ENCODE measurements at regions not wholly inside any gene's neighbourhood (a gene's known extent, or its start where the extent isn't known, plus 50 kb on each side); places are given as distances from the start of the nearest gene placed in this dataset.

DNA sequence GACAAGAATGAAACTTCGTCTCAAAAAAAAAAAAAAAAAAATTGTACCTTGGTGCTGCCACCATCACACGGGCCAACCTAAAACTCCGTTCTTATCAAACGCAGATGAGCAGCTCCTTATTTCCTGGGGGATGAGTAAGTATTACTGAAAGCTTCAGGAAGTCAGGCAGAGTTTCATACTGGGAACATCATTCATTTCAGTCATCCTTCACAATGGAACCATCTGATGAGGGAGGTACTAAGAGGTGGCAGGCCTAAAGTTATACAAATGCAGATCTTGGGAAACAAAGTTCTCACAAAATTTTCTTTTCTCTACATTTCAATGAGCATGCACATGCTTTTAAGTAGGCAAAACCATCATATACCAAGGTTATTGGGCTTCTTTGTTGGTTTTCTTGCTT lies 636.0 kb upstream of the LMCD1 start:
- TF ChIP-seq, protein P1, sequence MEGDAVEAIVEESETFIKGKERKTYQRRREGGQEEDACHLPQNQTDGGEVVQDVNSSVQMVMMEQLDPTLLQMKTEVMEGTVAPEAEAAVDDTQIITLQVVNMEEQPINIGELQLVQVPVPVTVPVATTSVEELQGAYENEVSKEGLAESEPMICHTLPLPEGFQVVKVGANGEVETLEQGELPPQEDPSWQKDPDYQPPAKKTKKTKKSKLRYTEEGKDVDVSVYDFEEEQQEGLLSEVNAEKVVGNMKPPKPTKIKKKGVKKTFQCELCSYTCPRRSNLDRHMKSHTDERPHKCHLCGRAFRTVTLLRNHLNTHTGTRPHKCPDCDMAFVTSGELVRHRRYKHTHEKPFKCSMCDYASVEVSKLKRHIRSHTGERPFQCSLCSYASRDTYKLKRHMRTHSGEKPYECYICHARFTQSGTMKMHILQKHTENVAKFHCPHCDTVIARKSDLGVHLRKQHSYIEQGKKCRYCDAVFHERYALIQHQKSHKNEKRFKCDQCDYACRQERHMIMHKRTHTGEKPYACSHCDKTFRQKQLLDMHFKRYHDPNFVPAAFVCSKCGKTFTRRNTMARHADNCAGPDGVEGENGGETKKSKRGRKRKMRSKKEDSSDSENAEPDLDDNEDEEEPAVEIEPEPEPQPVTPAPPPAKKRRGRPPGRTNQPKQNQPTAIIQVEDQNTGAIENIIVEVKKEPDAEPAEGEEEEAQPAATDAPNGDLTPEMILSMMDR (IDR thresholded peaks at IDR 0.05; ENCODE audit: control insufficient read depth, extremely low read depth, insufficient read depth): no peak
- no peak overlapping the region for H3K4me3 ChIP-seq (ENCODE audit: low read depth, low read length)
- DNase-seq (ENCODE audit: low read depth): no peak

DNA sequence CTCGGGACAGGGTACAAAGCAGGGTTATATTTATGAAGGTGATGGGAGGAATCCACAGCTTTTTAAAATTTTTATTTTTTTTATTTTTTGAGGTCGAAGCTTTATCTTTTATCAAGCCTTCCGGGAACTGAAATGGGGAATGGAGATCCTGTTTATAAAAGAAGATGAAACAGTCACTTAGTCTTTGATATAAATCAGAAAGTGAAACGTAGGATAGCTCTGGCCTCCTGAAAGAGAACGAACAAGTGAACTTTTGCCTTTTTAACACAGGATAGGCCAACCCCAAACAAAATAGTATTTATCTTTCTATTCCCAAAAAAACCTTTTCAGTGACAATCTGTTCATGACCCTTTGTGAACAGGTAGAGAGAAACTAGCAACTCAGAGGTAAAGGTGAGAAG lies 634.0 kb upstream of the LMCD1 start:
- no peak for DNase-seq (ENCODE audit: low read depth)
- TF ChIP-seq, protein P1 (IDR thresholded peaks at IDR 0.05; ENCODE audit: control insufficient read depth, extremely low read depth, insufficient read depth): no peak

DNA sequence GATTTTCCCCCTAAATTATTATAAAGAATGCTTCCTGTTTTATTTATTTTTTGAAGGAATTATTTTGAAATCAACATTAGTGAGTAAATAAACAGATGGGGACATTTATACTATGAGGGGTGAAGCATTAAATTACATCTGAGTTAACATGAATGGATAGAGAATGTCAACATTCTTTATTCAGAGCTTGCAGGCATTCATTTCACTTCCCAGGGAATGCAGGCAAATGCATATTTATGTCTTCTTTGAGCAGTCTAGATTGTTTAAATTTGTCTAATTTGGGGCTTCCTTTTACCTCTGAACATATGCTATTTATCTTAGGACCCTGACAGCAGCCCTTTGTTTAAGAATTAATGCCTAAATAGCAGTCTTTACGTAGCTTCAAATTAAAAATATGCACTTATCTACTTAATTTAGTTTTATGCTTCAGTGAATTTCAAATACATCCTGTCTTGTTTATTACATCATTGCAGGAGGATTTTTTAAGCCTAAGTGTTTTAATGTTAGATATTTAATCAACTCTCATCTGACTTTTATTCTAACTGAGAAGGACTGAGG lies 630.5 kb upstream of the LMCD1 start:
- TF ChIP-seq, protein P1 (IDR thresholded peaks at IDR 0.05; ENCODE audit: control insufficient read depth, extremely low read depth, insufficient read depth): no peak
- DNase-seq (ENCODE audit: low read depth): no peak
- H3K4me3 ChIP-seq (ENCODE audit: low read depth, low read length): no peak overlapping the region

More for the DNA sequence above, 634.0 kb upstream of the LMCD1 start:
- H3K4me3 ChIP-seq (ENCODE audit: low read depth, low read length): no peak overlapping the region

DNA sequence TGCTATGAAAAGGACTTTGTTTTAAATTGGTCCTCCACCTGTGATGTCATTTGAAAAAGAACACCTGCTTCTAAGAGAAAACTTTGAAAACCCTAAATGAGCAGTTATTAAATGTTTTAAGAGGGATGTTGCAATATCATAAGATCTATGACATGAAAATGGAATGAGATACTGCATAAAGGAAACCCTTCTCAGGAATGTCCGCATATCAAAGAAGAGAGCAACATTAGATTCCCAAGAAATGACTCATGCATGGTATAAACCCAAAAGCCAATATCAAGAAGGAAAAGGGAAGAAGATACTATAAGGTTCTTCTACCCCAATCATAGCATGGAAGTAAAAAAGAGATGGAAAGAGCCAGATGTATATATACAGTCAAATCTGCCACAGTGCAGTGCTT lies 627.5 kb upstream of the LMCD1 start:
- no peak for DNase-seq (ENCODE audit: low read depth)
- no peak overlapping the region for H3K4me3 ChIP-seq (ENCODE audit: low read depth, low read length)
- TF ChIP-seq, protein P1 (IDR thresholded peaks at IDR 0.05; ENCODE audit: control insufficient read depth, extremely low read depth, insufficient read depth): no peak

DNA sequence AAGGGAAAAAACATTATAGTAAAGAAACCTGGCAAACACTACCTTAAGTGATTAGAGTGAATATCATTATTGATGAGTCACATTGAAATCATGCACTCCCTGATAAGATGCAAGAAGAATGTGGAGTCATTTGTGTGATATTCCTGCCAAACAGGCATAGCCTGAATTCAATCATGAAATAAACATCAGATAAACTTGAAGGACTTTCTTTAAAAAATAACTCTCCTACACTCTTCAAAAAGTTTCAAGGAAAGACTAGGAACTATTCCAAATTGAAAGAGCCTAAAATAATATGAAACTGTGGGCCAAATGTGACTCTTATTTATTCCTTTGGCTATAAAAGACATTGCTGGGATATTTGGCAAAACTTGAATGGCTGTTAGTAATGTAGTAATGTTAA lies 625.7 kb upstream of the LMCD1 start:
- TF ChIP-seq, protein P1 (IDR thresholded peaks at IDR 0.05; ENCODE audit: control insufficient read depth, extremely low read depth, insufficient read depth): no peak
- no peak overlapping the region for H3K4me3 ChIP-seq (ENCODE audit: low read depth, low read length)
- DNase-seq (ENCODE audit: low read depth): no peak

DNA sequence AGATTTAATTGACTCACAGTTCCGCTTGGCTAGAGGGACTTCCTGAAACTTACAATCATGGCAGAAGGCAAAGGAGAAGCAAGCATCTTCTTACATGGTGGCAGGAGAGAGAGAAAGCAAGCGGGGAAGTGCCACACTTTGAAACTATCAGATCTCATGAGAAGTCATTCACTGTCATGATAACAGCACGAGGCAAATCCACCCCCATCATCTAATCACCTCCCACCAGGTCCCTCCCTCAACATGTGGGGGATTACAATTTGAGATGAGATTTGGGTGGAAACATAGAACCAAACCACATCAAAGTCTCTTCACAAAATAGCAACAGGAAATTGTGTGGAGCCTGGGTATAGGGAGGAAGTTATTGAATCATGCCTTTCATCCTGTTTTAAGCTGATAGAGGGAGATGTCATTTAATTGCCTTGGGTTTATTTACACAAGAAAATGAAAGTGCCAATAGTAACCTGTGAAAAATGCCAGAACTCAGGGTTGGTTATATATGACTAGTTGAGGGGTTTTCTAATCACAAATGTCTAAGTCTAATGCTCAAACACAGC lies 624.8 kb upstream of the LMCD1 start:
- no peak for DNase-seq (ENCODE audit: low read depth)
- no peak overlapping the region for H3K4me3 ChIP-seq (ENCODE audit: low read depth, low read length)
- TF ChIP-seq, protein P1 (IDR thresholded peaks at IDR 0.05; ENCODE audit: control insufficient read depth, extremely low read depth, insufficient read depth): no peak

DNA sequence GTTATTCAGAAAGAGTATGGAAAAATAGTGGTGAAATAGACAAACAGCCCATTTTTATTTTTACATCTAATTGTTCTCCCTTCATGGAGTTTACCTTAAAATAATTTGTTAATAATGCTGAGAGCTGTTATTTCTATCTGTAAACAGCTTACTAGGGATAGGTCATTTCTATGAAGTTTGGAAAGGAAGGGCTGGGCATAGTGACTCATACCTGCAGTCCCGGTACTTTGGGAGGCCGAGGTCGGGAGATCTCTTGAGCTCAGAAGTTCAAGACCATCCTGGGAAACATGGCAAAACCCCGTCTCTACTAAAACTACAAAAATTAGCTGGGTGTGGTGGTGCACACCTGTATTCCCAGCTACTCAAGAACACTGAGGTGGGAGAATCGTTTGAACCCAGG lies 624.3 kb upstream of the LMCD1 start:
- DNase-seq (ENCODE audit: low read depth): no peak
- TF ChIP-seq, protein P1 (IDR thresholded peaks at IDR 0.05; ENCODE audit: control insufficient read depth, extremely low read depth, insufficient read depth): no peak
- no peak overlapping the region for H3K4me3 ChIP-seq (ENCODE audit: low read depth, low read length)

All from LNCaP clone FGC (cell line).